Neutrophil (primary cell): ENCODE measurements at regions not wholly inside any gene's neighbourhood (a gene's known extent, or its start where the extent isn't known, plus 50 kb on each side); places are given as distances from the start of the nearest gene placed in this dataset.
"Not testable (repeated sequence)": the region's sequence is repeated elsewhere in the genome, so short reads cannot be mapped to it uniquely, and the experiment has no call there.

Source experiments
- H3K27ac ChIP-seq: fragments of 200-600 bp; sonication (generic); 2 replicates; pipeline ENCODE4 v1.5.1; 2016; ENCODE audit warnings: mild to moderate bottlenecking, moderate library complexity
- H3K27me3 ChIP-seq: fragments of 200-600 bp; sonication (generic); 2 replicates; pipeline ENCODE4 v1.6.0; 2016; ENCODE audit warnings: mild to moderate bottlenecking
- H3K36me3 ChIP-seq: fragments of 200-600 bp; sonication (generic); 2 replicates; pipeline ENCODE4 v1.5.1; 2017
- H3K4me1 ChIP-seq, 2 experiments: fragments of 200-600 bp in 1 of 2; sonication (generic) in 1 of 2; 1 replicate in 1 of 2; 2 replicates in 1 of 2; pipeline versions ENCODE4 v1.5.1 to v1.6.1; 2013 to 2016; ENCODE audit warnings: low read depth in 1 of 2, low read length in 1 of 2, mild to moderate bottlenecking in 1 of 2, moderate library complexity in 1 of 2; ENCODE audit not compliant: control insufficient read depth in 1 of 2, insufficient read depth in 1 of 2
- H3K4me3 ChIP-seq, 2 experiments: fragments of 200-600 bp in 1 of 2; sonication (generic) in 1 of 2; 1 replicate in 1 of 2; 2 replicates in 1 of 2; pipeline ENCODE4 v1.5.1; 2013 to 2016; ENCODE audit warnings: low read depth in 1 of 2, low read length in 1 of 2, mild to moderate bottlenecking in 1 of 2, moderate library complexity in 1 of 2
- H3K9me3 ChIP-seq: fragments of 200-600 bp; sonication (generic); 2 replicates; pipeline ENCODE4 v1.5.1; 2016
- TF ChIP-seq, protein P1 (sequence below): fragments of 200-600 bp; sonication (generic); IDR thresholded peaks from 2 replicates; pipeline ENCODE4 v1.5.1; 2016; ENCODE audit warnings: antibody characterized with exemption

DNA sequence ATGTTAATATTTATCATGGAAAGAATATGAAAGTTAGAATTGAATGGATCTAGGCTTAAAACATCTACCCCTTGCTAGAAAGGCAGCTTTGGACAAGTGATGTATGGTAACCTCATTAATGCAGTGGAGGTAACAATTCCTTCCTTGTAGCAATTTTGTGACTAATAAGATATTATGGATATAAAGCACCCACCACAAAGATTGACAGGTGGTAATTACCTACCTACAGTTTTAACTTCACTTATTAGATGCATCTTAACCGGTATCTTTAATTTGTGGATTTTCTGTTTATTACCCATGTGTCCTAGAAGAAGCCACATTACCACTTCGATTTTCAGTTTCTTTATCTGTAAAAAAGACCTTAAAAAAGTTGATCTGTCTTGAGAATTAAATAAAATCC, 367.0 kb downstream of the DSC3 start:
- no peak overlapping the region for H3K27ac ChIP-seq

DNA sequence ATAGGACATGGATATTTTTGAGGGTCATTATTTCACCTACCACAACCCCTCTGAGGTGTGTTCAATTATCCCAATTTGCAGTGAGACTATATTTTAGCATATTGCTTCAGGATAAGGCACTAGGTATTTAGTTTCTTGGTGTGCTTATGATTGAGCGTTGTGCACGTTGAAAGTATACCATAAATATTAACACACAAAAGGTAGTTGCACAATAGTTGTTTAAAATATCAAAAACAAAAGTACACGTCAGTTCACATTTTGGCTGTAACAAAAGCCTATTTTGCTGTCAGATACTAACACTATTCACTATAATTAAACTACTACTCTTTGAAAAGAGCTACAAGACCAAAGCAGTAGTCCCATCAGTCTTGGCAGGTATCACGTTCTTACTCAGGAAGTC, 367.5 kb downstream of the DSC3 start:
- Histone ChIP-seq H3K36me3 (no peaks in the 10 kb centered on the region), H3K27me3 (no peaks in the 10 kb centered on the region), H3K4me1 (no peaks in the 10 kb centered on the region), H3K4me3 (no peak overlapping the region), H3K9me3 (no peaks in the 10 kb centered on the region), H3K27ac (no peak overlapping the region)
- TF ChIP-seq, protein P1, sequence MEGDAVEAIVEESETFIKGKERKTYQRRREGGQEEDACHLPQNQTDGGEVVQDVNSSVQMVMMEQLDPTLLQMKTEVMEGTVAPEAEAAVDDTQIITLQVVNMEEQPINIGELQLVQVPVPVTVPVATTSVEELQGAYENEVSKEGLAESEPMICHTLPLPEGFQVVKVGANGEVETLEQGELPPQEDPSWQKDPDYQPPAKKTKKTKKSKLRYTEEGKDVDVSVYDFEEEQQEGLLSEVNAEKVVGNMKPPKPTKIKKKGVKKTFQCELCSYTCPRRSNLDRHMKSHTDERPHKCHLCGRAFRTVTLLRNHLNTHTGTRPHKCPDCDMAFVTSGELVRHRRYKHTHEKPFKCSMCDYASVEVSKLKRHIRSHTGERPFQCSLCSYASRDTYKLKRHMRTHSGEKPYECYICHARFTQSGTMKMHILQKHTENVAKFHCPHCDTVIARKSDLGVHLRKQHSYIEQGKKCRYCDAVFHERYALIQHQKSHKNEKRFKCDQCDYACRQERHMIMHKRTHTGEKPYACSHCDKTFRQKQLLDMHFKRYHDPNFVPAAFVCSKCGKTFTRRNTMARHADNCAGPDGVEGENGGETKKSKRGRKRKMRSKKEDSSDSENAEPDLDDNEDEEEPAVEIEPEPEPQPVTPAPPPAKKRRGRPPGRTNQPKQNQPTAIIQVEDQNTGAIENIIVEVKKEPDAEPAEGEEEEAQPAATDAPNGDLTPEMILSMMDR = no peak

More for the DNA sequence above, 367.0 kb downstream of the DSC3 start:
- Histone ChIP-seq H3K27me3 (no peaks in the 10 kb centered on the region), H3K36me3 (no peaks in the 10 kb centered on the region), H3K4me1 (no peaks in the 10 kb centered on the region), H3K4me3 (no peak overlapping the region), H3K9me3 (no peaks in the 10 kb centered on the region)
- TF ChIP-seq, protein P1 = no peak

DNA sequence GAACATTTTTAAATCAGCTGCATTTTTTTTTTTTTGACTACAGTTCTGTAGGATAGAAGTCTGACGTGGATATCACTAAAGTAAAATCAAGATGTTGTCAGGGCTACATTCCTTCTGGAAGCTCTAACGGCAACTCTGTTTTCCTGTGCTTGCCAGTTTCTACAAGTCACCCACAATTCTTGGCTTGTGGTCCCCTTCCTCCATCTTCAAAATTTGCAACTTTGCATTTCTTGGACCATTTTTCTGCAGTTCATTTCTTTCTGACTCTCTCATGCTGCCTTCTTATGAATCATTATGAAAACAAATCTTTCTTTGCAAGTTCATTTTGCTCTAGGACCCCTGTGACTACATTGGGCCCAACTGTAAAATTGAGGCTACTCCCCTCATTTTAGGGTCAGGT, 367.9 kb downstream of the DSC3 start:
- H3K27ac ChIP-seq = no peak overlapping the region
- H3K9me3 ChIP-seq = no peaks in the 10 kb centered on the region
- no peaks in the 10 kb centered on the region for H3K27me3 ChIP-seq
- H3K36me3 ChIP-seq = no peaks in the 10 kb centered on the region
- no peaks in the 10 kb centered on the region for H3K4me1 ChIP-seq
- TF ChIP-seq, protein P1 = no peak
- no peak overlapping the region for H3K4me3 ChIP-seq

DNA sequence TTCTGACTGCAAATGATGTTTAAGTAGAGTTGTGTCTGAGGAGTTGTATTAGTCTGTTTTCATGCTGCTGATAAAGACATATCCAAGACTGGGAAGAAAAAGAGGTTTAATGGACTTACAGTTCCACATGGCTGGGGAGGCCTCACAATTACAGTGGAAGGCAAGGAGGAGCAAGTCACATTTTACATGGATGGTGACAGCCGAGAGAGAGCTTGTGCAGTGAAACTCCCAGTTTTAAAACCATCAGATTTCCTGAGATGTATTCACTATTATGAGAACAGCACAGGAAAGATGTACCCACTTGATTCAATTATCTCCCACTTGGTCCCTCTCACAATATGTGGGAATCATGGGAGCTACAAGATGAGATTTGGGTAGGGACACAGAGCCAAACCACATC, 370.1 kb downstream of the DSC3 start:
- not testable (repeated sequence) for H3K27ac ChIP-seq, H3K27me3 ChIP-seq, H3K9me3 ChIP-seq, H3K4me1 ChIP-seq, H3K36me3 ChIP-seq, H3K4me3 ChIP-seq

DNA sequence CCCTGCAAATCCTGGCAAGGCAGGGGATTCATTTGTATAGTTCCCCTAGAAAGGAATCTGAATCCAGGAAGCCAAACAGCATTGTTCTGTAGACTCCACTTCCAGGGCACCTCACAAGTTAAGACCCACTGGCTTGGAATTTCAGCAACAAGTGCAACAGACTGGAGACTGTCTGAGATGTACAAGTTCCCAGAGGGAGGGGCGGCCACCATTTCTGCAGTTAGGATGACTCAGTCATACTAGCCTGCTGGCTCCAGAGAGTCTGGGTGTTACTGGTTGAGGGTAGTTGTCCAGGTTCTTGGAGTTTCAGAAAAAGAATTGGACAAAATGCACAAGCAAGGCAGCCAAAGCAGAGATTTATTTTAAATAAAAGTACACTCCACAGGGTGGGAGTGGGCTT, 384.2 kb downstream of the DSC3 start:
- no peak overlapping the region for H3K4me3 ChIP-seq
- H3K36me3 ChIP-seq = no peaks in the 10 kb centered on the region
- TF ChIP-seq, protein P1 = no peak
- no peaks in the 10 kb centered on the region for H3K9me3 ChIP-seq
- H3K4me1 ChIP-seq = no peaks in the 10 kb centered on the region
- no peak overlapping the region for H3K27ac ChIP-seq
- no peaks in the 10 kb centered on the region for H3K27me3 ChIP-seq

DNA sequence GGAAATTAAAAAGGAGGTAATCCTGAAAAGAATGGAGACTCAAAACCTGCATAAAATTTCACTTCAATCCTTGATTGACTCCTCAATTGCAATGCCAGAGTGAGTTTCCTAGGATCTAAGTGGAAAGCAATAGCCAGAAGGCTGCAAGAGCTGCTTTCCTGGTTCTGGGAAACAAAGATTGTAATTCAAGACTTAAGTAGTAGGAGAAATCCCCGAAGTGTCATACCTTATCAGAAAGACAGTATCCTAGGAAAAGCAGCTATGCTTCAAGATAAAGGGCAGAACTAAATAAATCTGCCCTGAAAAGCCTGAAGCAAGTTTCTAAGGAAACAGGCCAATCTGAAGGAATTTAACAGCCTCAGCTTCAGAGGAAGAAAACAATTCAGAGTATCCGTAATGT, 390.2 kb downstream of the DSC3 start:
- TF ChIP-seq, protein P1 = no peak
- H3K36me3 ChIP-seq = no peaks in the 10 kb centered on the region
- H3K27me3 ChIP-seq = no peaks in the 10 kb centered on the region
- H3K4me1 ChIP-seq = no peaks in the 10 kb centered on the region
- H3K4me3 ChIP-seq = no peak overlapping the region
- no peak overlapping the region for H3K27ac ChIP-seq
- no peaks in the 10 kb centered on the region for H3K9me3 ChIP-seq
